ENCODE measurements at regions not wholly inside any gene's neighbourhood (a gene's known extent, or its start where the extent isn't known, plus 50 kb on each side); places are given as distances from the start of the nearest gene placed in this dataset.

- TF ChIP-seq EP300 (IDR thresholded peaks at IDR 0.05; ENCODE audit: borderline replicate concordance in 1 of 2, low read depth in 2 of 2, low read length in 2 of 2): no peak
- TF ChIP-seq KDM1A (IDR thresholded peaks at IDR 0.05; ENCODE audit: borderline replicate concordance, low read length): no peak
- no peak for TF ChIP-seq KDM5A (IDR thresholded peaks at IDR 0.05; ENCODE audit: low read length)
- no peak for TF ChIP-seq SIN3A (conservative IDR thresholded peaks at IDR 0.05 in 1 of 2, IDR thresholded peaks at IDR 0.05 in 1 of 2; ENCODE audit: low read depth in 1 of 2, low read length in 2 of 2)
Observed at GRCh38 chr14:56744016-56744415, 66.3 kb downstream of the OTX2 start (continued).

All from H1 (cell line).